ENCODE measurements at regions not wholly inside any gene's neighbourhood (a gene's known extent, or its start where the extent isn't known, plus 50 kb on each side); places are given as distances from the start of the nearest gene placed in this dataset.

DNA sequence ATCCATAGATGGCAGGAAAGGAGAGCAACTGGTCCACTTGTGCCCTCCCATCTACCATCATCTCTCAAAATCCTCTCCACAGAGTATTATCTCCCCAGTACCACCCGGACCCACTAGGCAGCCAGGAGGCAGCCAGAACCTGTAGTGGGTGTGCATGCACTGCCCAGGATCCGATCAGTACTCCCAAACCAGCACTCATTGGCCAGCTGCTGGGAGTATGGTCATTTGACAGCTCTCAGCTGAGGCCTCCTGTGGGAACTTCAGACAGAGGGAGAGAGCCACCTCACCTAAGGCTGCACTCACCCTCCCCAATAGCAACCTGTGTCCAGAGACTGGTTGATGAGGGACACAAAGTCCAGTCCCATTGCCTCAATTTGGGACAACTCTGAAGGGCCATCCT, 286.0 kb downstream of the TRIM36 start:
- TF ChIP-seq, protein P1, sequence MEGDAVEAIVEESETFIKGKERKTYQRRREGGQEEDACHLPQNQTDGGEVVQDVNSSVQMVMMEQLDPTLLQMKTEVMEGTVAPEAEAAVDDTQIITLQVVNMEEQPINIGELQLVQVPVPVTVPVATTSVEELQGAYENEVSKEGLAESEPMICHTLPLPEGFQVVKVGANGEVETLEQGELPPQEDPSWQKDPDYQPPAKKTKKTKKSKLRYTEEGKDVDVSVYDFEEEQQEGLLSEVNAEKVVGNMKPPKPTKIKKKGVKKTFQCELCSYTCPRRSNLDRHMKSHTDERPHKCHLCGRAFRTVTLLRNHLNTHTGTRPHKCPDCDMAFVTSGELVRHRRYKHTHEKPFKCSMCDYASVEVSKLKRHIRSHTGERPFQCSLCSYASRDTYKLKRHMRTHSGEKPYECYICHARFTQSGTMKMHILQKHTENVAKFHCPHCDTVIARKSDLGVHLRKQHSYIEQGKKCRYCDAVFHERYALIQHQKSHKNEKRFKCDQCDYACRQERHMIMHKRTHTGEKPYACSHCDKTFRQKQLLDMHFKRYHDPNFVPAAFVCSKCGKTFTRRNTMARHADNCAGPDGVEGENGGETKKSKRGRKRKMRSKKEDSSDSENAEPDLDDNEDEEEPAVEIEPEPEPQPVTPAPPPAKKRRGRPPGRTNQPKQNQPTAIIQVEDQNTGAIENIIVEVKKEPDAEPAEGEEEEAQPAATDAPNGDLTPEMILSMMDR (IDR thresholded peaks at IDR 0.05): no peak
- no peak for TF ChIP-seq POLR2A (IDR thresholded peaks at IDR 0.05)

All from body of pancreas (tissue), 4 donors.